GM23338 (cell line): ENCODE measurements at regions not wholly inside any gene's neighbourhood (a gene's known extent, or its start where the extent isn't known, plus 50 kb on each side); places are given as distances from the start of the nearest gene placed in this dataset.

Experiments
- ATAC-seq: fragments of 200-7000 bp; cut with Tn5 transposase; 3 replicates; pipeline ENCODE4 v1.9.1; 2020
- DNase-seq: peaks from one replicate; pipeline ENCODE4 v3.0.0-alpha.2; 2015; ENCODE audit warnings: low spot score
- H2AFZ ChIP-seq: fragments of 200-600 bp; sonication (generic); 2 replicates; pipeline ENCODE4 v1.8.0; 2016; ENCODE audit warnings: antibody characterized with exemption, mild to moderate bottlenecking, moderate library complexity
- H3F3A ChIP-seq: fragments of 200-600 bp; sonication (generic); replicated peaks from 2 replicates; pipeline ENCODE4 v1.8.0; 2017; ENCODE audit warnings: antibody characterized with exemption, mixed run types, low read depth
- H3K27ac ChIP-seq: fragments of 200-600 bp; sonication (generic); 2 replicates; pipeline ENCODE4 v1.6.1; 2016; ENCODE audit warnings: low read depth
- H3K27me3 ChIP-seq: fragments of 200-600 bp; sonication (generic); 2 replicates; pipeline ENCODE4 v1.8.0; 2016; ENCODE audit warnings: mild to moderate bottlenecking, mixed run types, moderate library complexity; ENCODE audit not compliant: insufficient read depth
- H3K36me3 ChIP-seq: fragments of 200-600 bp; sonication (generic); 2 replicates; pipeline ENCODE4 v1.8.0; 2016; ENCODE audit warnings: mild to moderate bottlenecking; ENCODE audit not compliant: insufficient read depth
- H3K4me1 ChIP-seq: fragments of 200-600 bp; sonication (generic); 2 replicates; pipeline ENCODE4 v1.8.0; 2016; ENCODE audit warnings: mild to moderate bottlenecking, moderate library complexity; ENCODE audit not compliant: insufficient read depth
- H3K4me2 ChIP-seq: fragments of 200-600 bp; sonication (generic); 2 replicates; pipeline ENCODE4 v1.7.1; 2017; ENCODE audit warnings: mixed run types
- H3K4me3 ChIP-seq: fragments of 200-600 bp; sonication (generic); 2 replicates; pipeline ENCODE4 v1.6.1; 2016; ENCODE audit warnings: mixed run types
- H3K79me2 ChIP-seq: fragments of 200-600 bp; sonication (generic); replicated peaks from 2 replicates; pipeline ENCODE4 v1.8.0; 2017; ENCODE audit warnings: mild to moderate bottlenecking; ENCODE audit not compliant: insufficient read depth
- H3K9me2 ChIP-seq: fragments of 200-600 bp; sonication (generic); 2 replicates; pipeline ENCODE4 v1.8.0; 2017; ENCODE audit not compliant: insufficient read depth
- H4K20me1 ChIP-seq: fragments of 200-600 bp; sonication (generic); replicated peaks from 2 replicates; pipeline ENCODE4 v1.8.0; 2017; ENCODE audit warnings: mild to moderate bottlenecking; ENCODE audit not compliant: insufficient read depth
- H3K27ac Mint-ChIP-seq: 2 replicates; pipeline ENCODE4 v1.8.0; 2020; ENCODE audit warnings: inconsistent platforms, mild to moderate bottlenecking, moderate library complexity, mixed read lengths
- H3K27me3 Mint-ChIP-seq: 3 replicates; pipeline ENCODE4 v1.8.0; 2022; ENCODE audit warnings: low read depth, mild to moderate bottlenecking, moderate library complexity, mixed read lengths, inconsistent platforms; ENCODE audit not compliant: insufficient read depth, poor library complexity
- H3K36me3 Mint-ChIP-seq: 3 replicates; pipeline ENCODE4 v1.8.0; 2021; ENCODE audit warnings: low read depth, mild to moderate bottlenecking, inconsistent platforms, moderate library complexity, mixed read lengths
- H3K4me1 Mint-ChIP-seq: 3 replicates; pipeline ENCODE4 v1.8.0; 2020; ENCODE audit warnings: mild to moderate bottlenecking, inconsistent platforms, mixed read lengths
- H3K4me3 Mint-ChIP-seq: 3 replicates; pipeline ENCODE4 v1.8.0; 2021; ENCODE audit warnings: moderate library complexity, mild to moderate bottlenecking, inconsistent platforms, mixed read lengths
- H3K9me3 Mint-ChIP-seq: 3 replicates; pipeline ENCODE4 v1.8.0; 2020; ENCODE audit warnings: moderate library complexity, mild to moderate bottlenecking, inconsistent platforms, mixed read lengths
- CREB1 ChIP-seq: fragments of 250-450 bp; sonication (Bioruptor Pico); IDR thresholded peaks from 2 replicates; pipeline ENCODE4 v1.5.0; 2020; ENCODE audit warnings: low read depth, mild to moderate bottlenecking, moderate library complexity
- CTCF ChIP-seq, 2 experiments: fragments of 200-600 bp in 1 of 2; sonication (generic) in 1 of 2; conservative IDR thresholded peaks; 2 replicates each; pipeline versions ENCODE4 v1.5.1 to v1.6.1; 2016 to 2017; ENCODE audit warnings: antibody characterized with exemption in 2 of 2, low read depth in 2 of 2, mild to moderate bottlenecking in 2 of 2, moderate library complexity in 1 of 2
- ETS1 ChIP-seq: IDR thresholded peaks from 2 replicates; pipeline ENCODE4 v1.6.1; 2016; ENCODE audit warnings: antibody characterized with exemption
- EZH2 ChIP-seq: fragments of 200-600 bp; sonication (generic); IDR thresholded peaks from one replicate; pipeline ENCODE4 v1.8.0; 2017; ENCODE audit warnings: antibody characterized with exemption, mild to moderate bottlenecking, low read depth; ENCODE audit not compliant: unreplicated experiment
- JUNB ChIP-seq: IDR thresholded peaks from one replicate; pipeline ENCODE4 v1.6.1; 2016; ENCODE audit warnings: antibody characterized with exemption; ENCODE audit not compliant: unreplicated experiment
- NANOG ChIP-seq: IDR thresholded peaks from 2 replicates; pipeline ENCODE4 v1.6.1; 2016; ENCODE audit warnings: antibody characterized with exemption, borderline replicate concordance
- POLR2AphosphoS5 ChIP-seq: IDR thresholded peaks from 2 replicates; pipeline ENCODE4 v1.6.1; 2016; ENCODE audit warnings: antibody characterized with exemption, low read depth
- REST ChIP-seq: IDR thresholded peaks from one replicate; pipeline ENCODE4 v1.6.1; 2018; ENCODE audit warnings: antibody characterized with exemption; ENCODE audit not compliant: unreplicated experiment
- STAT1 ChIP-seq: IDR thresholded peaks from one replicate; pipeline ENCODE4 v1.6.1; 2016; ENCODE audit warnings: antibody characterized with exemption; ENCODE audit not compliant: unreplicated experiment
- ZNF114 ChIP-seq: fragments of 250-450 bp; sonication (Bioruptor Pico); IDR thresholded peaks from 2 replicates; pipeline ENCODE4 v1.5.0; 2020; ENCODE audit warnings: mild to moderate bottlenecking, moderate library complexity
- ZNF331 ChIP-seq: fragments of 250-450 bp; sonication (Bioruptor Pico); IDR thresholded peaks from 2 replicates; pipeline ENCODE4 v1.5.0; 2020; ENCODE audit warnings: low read depth, mild to moderate bottlenecking, moderate library complexity

- H4K20me1 ChIP-seq = no peaks in the 10 kb centered on the region
- H3K9me3 Mint-ChIP-seq = no peaks in the 10 kb centered on the region; the same call in none of the 3 replicates
- no peak overlapping the region for H3K4me3 ChIP-seq
- no peak overlapping the region for H3K4me2 ChIP-seq
- no peak overlapping the region for H3K4me3 Mint-ChIP-seq
- no peak overlapping the region for H3K27ac ChIP-seq
- H2AFZ ChIP-seq = 0 out of 2 replicates have a peak overlapping the region, but pooled peaks have one; percentile 54
- no peaks in the 10 kb centered on the region for H3K27me3 ChIP-seq
- H3K4me1 Mint-ChIP-seq = peaks cover 13% of the 10 kb centered on the region
- peaks cover 4% of the 10 kb centered on the region for H3K27me3 Mint-ChIP-seq
- H3K4me1 ChIP-seq = peaks cover 10% of the 10 kb centered on the region
- no peak for DNase-seq
- H3K79me2 ChIP-seq = no peaks in the 10 kb centered on the region
- no peak overlapping the region for H3K27ac Mint-ChIP-seq
- H3F3A ChIP-seq = no peaks in the 10 kb centered on the region
- peaks cover 12% of the 10 kb centered on the region for H3K36me3 Mint-ChIP-seq
- no peak for ATAC-seq
- no peaks in the 10 kb centered on the region; the same call in 1 of the 2 replicates for H3K36me3 ChIP-seq
- no peak for TF ChIP-seq EZH2
- TF ChIP-seq ZNF331 = no peak
- TF ChIP-seq REST = no peak
- no peak for TF ChIP-seq POLR2AphosphoS5
- TF ChIP-seq CREB1 (CRISPR knock-in tag) = no peak
- H3K9me2 ChIP-seq = peaks cover 18% of the 10 kb centered on the region; the same call in 1 of the 2 replicates
Observed at GRCh38 chr18:27546991-27547390, 361.9 kb upstream of the CHST9 start.

- Histone ChIP-seq H3K27me3 (no peaks in the 10 kb centered on the region), H3K9me2 (peaks cover 3% of the 10 kb centered on the region; the same call in 1 of the 2 replicates), H4K20me1 (no peaks in the 10 kb centered on the region), H3K4me1 (peaks cover 26% of the 10 kb centered on the region), H3K36me3 (no peaks in the 10 kb centered on the region), H3K4me2 (no peak overlapping the region), H3F3A (no peaks in the 10 kb centered on the region), H2AFZ (no peak overlapping the region), H3K27ac (no peak overlapping the region), H3K79me2 (no peaks in the 10 kb centered on the region), H3K4me3 (no peak overlapping the region)
- H3K27me3 Mint-ChIP-seq = peaks cover 2% of the 10 kb centered on the region
- H3K27ac Mint-ChIP-seq = no peak overlapping the region
- H3K36me3 Mint-ChIP-seq = peaks cover 5% of the 10 kb centered on the region
- no peak for ATAC-seq
- H3K4me1 Mint-ChIP-seq = peaks cover 25% of the 10 kb centered on the region
- TF ChIP-seq CREB1 (CRISPR knock-in tag) (no peak), STAT1 (no peak), CTCF (conservative IDR thresholded peaks at IDR 0.05; ENCODE audit: low read depth in 2 of 2) (no peak), ETS1 (no peak), NANOG (no peak), ZNF331 (no peak), JUNB (no peak), EZH2 (no peak), POLR2AphosphoS5 (no peak), ZNF114 (CRISPR knock-in tag) (no peak)
- H3K4me3 Mint-ChIP-seq = no peak overlapping the region
- H3K9me3 Mint-ChIP-seq = no peaks in the 10 kb centered on the region; the same call in 2 of the 3 replicates
- DNase-seq = no peak
Observed at GRCh38 chr18:27544206-27544605, 359.1 kb upstream of the CHST9 start.
